CD4-positive, CD25-positive, alpha-beta regulatory T cell (primary cell): ENCODE measurements at regions not wholly inside any gene's neighbourhood (a gene's known extent, or its start where the extent isn't known, plus 50 kb on each side); places are given as distances from the start of the nearest gene placed in this dataset.
"Not testable (repeated sequence)": the region's sequence is repeated elsewhere in the genome, so short reads cannot be mapped to it uniquely, and the experiment has no call there.

Experiments
- ATAC-seq, 2 donors: fragments of 150-1000 bp; cut with Tn5 transposase; one replicate each; pipeline ENCODE4 v1.10.0; 2021; ENCODE audit warnings: low read depth in 2 of 2, moderate number of reproducible peaks in 2 of 2, moderate library complexity in 1 of 2
- DNase-seq, 3 donors: peaks; one replicate each; pipeline versions ENCODE4 v3.0.0 to v3.0.0-alpha.2; 2012 to 2022; ENCODE audit warnings: mixed read lengths in 1 of 3
- H3K27ac ChIP-seq: one replicate; pipeline ENCODE4 v1.7.0; 2013; ENCODE audit warnings: mild to moderate bottlenecking, low read length; ENCODE audit not compliant: insufficient read depth, poor library complexity, severe bottlenecking
- H3K27me3 ChIP-seq: one replicate; pipeline ENCODE4 v1.7.0; 2013; ENCODE audit warnings: low read length; ENCODE audit not compliant: control insufficient read depth, insufficient read depth
- H3K36me3 ChIP-seq: one replicate; pipeline ENCODE4 v1.7.0; 2013; ENCODE audit warnings: mild to moderate bottlenecking, low read length, moderate library complexity; ENCODE audit not compliant: control insufficient read depth, insufficient read depth
- H3K4me1 ChIP-seq: 2 replicates; pipeline ENCODE4 v1.7.0; 2013; ENCODE audit warnings: mild to moderate bottlenecking, low read length; ENCODE audit not compliant: insufficient read depth, control insufficient read depth, poor library complexity, severe bottlenecking
- H3K4me3 ChIP-seq: one replicate; pipeline ENCODE4 v1.7.0; 2013; ENCODE audit warnings: low read depth, mild to moderate bottlenecking, low read length, moderate library complexity
- H3K9me3 ChIP-seq, 2 experiments: 1 replicate in 1 of 2; 2 replicates in 1 of 2; pipeline ENCODE4 v1.7.0; 2013; ENCODE audit warnings: low read length in 2 of 2, mild to moderate bottlenecking in 1 of 2, moderate library complexity in 1 of 2; ENCODE audit not compliant: control insufficient read depth in 2 of 2
- H3K27ac Mint-ChIP-seq, 3 donors: one replicate each; pipeline ENCODE4 v1.8.0; 2020 to 2022; ENCODE audit warnings: mild to moderate bottlenecking in 3 of 3, mixed read lengths in 3 of 3, moderate library complexity in 2 of 3
- H3K27me3 Mint-ChIP-seq: one replicate; pipeline ENCODE4 v1.8.0; 2022; ENCODE audit warnings: mild to moderate bottlenecking, mixed read lengths
- H3K36me3 Mint-ChIP-seq: one replicate; pipeline ENCODE4 v1.8.0; 2020; ENCODE audit warnings: mixed read lengths
- H3K4me1 Mint-ChIP-seq, 4 donors: one replicate each; pipeline ENCODE4 v1.8.0; 2020 to 2022; ENCODE audit warnings: mixed read lengths in 4 of 4, mild to moderate bottlenecking in 1 of 4
- H3K4me3 Mint-ChIP-seq, 4 donors: one replicate each; pipeline ENCODE4 v1.8.0; 2020 to 2022; ENCODE audit warnings: mild to moderate bottlenecking in 4 of 4, mixed read lengths in 4 of 4, moderate library complexity in 3 of 4
- H3K9me3 Mint-ChIP-seq, 7 donors: one replicate each; pipeline ENCODE4 v1.8.0; 2020 to 2022; ENCODE audit warnings: mixed read lengths in 7 of 7, mild to moderate bottlenecking in 3 of 7, moderate library complexity in 2 of 7

DNA sequence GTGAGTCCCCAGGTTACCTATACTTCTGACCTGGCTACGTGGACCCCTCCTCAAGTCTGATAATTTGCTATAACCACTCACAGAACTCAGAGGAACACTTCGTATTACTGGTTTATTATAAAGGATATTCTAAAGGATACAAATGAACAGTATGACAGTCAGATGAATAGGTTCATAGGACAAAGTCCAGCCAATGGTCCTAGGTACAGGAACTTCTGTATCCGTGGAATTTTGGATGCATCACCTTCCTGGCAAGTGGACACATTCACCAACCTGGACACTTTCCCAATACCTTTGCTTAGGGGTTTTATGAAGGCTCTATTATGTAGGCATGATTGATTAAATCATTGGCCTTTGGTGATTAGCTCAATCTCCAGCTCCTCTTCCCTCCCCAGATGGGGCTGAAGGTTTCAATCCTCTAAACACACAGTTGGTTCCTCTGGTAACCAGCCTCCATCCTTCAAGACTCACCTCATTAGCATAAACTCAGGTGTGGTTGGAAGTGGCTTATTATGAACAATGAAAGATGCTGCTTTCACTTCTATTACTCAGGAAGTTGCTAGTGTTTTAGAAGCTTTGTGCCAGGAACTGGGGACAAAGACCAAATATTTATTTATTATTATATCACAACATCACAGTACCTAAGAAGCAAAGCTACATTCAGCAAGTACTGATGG lies 149.6 kb upstream of the ELL2 start:
- Histone ChIP-seq H3K27ac (no peak overlapping the region), H3K4me1 (no peaks in the 10 kb centered on the region), H3K27me3 (no peaks in the 10 kb centered on the region), H3K9me3 (no peaks in the 10 kb centered on the region), H3K36me3 (no peaks in the 10 kb centered on the region), H3K4me3 (no peak overlapping the region)
- peaks cover 9% of the 10 kb centered on the region for H3K27me3 Mint-ChIP-seq
- H3K4me1 Mint-ChIP-seq: no peaks in the 10 kb centered on the region
- no peak overlapping the region for H3K4me3 Mint-ChIP-seq
- DNase-seq (peak in 1 of 3 donors; percentile 26), ATAC-seq (no peak)
- peaks cover 0 to 3% (median 0%) of the 10 kb centered on the region in 7 donors for H3K9me3 Mint-ChIP-seq
- H3K36me3 Mint-ChIP-seq: no peaks in the 10 kb centered on the region
- no peak overlapping the region for H3K27ac Mint-ChIP-seq

DNA sequence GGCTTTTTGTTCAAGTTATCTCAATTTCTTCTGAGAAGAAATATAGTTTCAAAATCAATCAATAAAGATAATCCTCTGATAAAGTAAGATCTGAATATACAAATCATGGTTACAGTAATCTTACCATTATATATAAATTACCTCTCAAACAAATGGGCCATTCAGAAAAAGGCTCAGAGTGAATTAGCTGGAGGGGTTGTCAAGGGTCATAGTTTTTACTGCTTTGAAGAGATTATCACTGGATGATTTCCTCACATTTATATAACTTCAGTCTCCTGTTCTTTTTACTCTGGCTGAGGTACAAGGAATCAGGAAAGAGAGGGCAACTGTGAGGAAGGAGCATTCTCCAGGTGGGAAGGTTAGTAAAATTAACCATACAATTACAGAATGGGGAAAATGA lies 148.6 kb upstream of the ELL2 start:
- no peak overlapping the region for H3K4me3 ChIP-seq
- Mint-ChIP-seq H3K27ac (no peak overlapping the region), H3K27me3 (peaks cover 9% of the 10 kb centered on the region), H3K36me3 (no peaks in the 10 kb centered on the region), H3K9me3 (peaks cover 0 to 11% (median 3%) of the 10 kb centered on the region in 7 donors), H3K4me3 (no peak overlapping the region), H3K4me1 (no peaks in the 10 kb centered on the region)
- no peak for DNase-seq
- ATAC-seq: no peak
- H3K27me3 ChIP-seq: no peaks in the 10 kb centered on the region
- no peak overlapping the region for H3K27ac ChIP-seq
- no peaks in the 10 kb centered on the region for H3K36me3 ChIP-seq
- no peaks in the 10 kb centered on the region for H3K4me1 ChIP-seq
- H3K9me3 ChIP-seq: no peaks in the 10 kb centered on the region

DNA sequence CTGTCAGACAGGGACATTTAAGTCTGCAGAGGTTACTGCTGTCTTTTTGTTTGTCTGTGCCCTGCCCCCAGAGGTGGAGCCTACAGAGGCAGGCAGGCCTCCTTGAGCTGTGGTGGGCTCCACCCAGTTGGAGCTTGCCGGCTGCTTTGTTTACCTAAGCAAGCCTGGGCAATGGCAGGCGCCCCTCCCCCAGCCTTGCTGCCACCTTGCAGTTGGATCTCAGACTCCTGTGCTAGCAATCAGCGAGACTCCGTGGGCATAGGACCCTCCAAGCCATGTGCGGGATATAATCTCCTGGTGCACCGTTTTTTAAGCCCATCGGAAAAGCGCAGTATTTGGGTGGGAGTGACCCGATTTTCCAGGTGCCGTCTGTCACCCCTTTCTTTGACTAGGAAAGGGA lies 147.0 kb upstream of the ELL2 start:
- H3K36me3 Mint-ChIP-seq, H3K4me1 Mint-ChIP-seq, ATAC-seq, H3K9me3 ChIP-seq, H3K4me3 Mint-ChIP-seq, H3K27me3 Mint-ChIP-seq, H3K27me3 ChIP-seq, DNase-seq, H3K4me1 ChIP-seq, H3K4me3 ChIP-seq, H3K27ac ChIP-seq, H3K27ac Mint-ChIP-seq, H3K36me3 ChIP-seq: not testable (repeated sequence)
- H3K9me3 Mint-ChIP-seq: peaks cover 0 to 11% (median 0%) of the 10 kb centered on the region in 7 donors

DNA sequence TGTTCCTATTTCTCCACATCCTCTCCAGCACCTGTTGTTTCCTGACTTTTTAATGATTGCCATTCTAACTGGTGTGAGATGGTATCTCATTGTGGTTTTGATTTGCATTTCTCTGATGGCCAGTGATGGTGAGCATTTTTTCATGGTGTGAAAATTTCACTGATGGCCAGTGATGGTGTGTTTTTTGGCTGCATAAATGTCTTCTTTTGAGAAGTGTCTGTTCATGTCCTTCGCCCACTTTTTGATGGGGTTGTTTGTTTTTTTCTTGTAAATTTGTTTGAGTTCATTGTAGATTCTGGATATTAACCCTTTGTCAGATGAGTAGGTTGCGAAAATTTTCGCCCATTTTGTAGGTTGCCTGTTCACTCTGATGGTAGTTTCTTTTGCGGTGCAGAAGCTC lies 142.2 kb upstream of the ELL2 start:
- not testable (repeated sequence) for H3K4me3 Mint-ChIP-seq, H3K27ac ChIP-seq, H3K4me1 Mint-ChIP-seq, ATAC-seq, H3K27me3 ChIP-seq, H3K9me3 Mint-ChIP-seq, H3K9me3 ChIP-seq, DNase-seq, H3K36me3 Mint-ChIP-seq, H3K4me1 ChIP-seq, H3K4me3 ChIP-seq, H3K36me3 ChIP-seq, H3K27ac Mint-ChIP-seq, H3K27me3 Mint-ChIP-seq

DNA sequence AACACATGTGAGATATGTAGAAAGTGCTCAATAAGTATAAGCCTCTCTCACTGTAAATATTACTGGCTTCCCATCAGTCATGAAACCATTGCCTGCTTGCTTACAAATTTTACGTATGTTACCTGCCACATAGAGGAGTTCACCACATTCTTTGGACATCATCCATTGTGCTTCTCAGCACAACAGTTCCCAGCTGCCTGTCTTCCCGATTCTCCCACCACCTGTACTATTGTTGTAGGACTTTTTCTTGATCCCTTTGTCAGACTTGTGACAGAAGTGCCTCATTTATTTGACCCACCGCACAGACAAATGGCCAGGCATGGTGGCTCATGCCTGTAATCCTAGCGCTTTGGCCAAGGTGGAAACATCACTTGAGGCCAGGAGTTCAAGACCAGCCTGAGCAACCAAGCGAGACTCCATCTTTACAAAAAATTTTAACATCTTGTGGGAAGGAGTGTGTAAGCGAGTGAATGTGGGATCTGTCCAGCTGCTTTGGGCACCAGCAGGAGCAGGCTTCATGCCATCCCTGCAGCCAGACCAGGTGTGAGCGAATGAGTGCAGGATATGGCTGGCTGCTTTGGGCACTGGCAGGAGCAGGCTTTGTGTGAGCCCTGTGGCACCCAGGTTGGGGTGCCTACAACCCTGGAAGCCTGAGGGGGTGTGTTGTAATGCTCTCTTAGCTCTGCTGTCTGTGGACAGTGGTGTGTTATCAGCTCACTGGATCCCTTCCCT lies 139.9 kb upstream of the ELL2 start:
- H3K36me3 Mint-ChIP-seq: no peaks in the 10 kb centered on the region
- peaks cover 0 to 13% (median 5%) of the 10 kb centered on the region in 7 donors for H3K9me3 Mint-ChIP-seq
- Histone ChIP-seq H3K27ac (no peak overlapping the region), H3K9me3 (no peaks in the 10 kb centered on the region), H3K36me3 (no peaks in the 10 kb centered on the region), H3K4me1 (no peaks in the 10 kb centered on the region), H3K4me3 (no peak overlapping the region), H3K27me3 (no peaks in the 10 kb centered on the region)
- H3K4me1 Mint-ChIP-seq: no peaks in the 10 kb centered on the region
- DNase-seq: no peak
- no peak for ATAC-seq
- no peak overlapping the region for H3K27ac Mint-ChIP-seq
- H3K27me3 Mint-ChIP-seq: no peaks in the 10 kb centered on the region
- no peak overlapping the region for H3K4me3 Mint-ChIP-seq

DNA sequence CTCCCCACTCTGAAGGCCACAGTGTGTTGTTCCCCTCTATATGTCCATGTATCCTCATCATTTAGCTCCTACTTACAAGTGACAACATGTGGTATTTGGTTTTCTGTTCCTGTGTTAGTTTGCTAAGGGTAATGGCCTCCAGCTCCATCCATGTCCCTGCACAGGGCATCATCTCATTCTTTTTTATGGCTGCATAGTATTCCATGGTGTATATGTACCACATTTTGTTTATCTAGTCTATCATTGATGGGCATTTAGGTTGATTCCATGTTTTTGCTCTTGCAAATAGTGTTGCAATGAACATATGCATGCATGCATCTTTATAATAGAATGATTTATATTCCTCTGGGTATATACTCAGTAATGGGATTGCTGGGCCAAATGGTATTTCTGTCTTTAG lies 135.8 kb upstream of the ELL2 start:
- not testable (repeated sequence) for H3K27ac Mint-ChIP-seq, H3K4me3 ChIP-seq, H3K36me3 ChIP-seq, H3K27ac ChIP-seq, H3K36me3 Mint-ChIP-seq, H3K4me1 ChIP-seq, H3K4me1 Mint-ChIP-seq, H3K9me3 ChIP-seq, ATAC-seq, H3K9me3 Mint-ChIP-seq, H3K27me3 ChIP-seq, H3K27me3 Mint-ChIP-seq, DNase-seq, H3K4me3 Mint-ChIP-seq

DNA sequence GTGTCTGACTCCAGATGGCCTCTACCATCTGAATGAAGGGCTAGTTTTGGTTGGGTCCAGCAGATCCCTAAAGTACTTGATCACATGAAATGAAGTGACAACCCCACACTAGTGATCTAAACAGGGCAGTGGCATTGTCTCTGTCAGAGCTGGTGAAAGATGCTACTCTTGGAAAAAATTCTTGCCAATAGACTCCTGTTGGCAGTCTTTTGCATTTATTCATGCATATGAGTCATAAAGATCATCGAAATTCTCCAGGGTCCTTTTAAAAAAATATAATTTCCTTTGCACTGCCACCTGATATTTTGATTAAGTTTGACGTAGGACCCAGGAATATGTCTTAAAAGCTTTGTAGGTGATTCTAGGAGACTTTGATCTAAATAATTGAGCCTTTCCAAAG lies 135.1 kb upstream of the ELL2 start:
- Mint-ChIP-seq H3K9me3 (peaks cover 0 to 7% (median 0%) of the 10 kb centered on the region in 7 donors), H3K4me1 (no peaks in the 10 kb centered on the region), H3K36me3 (no peaks in the 10 kb centered on the region), H3K27me3 (no peaks in the 10 kb centered on the region), H3K4me3 (no peak overlapping the region), H3K27ac (no peak overlapping the region)
- H3K4me1 ChIP-seq: no peaks in the 10 kb centered on the region
- H3K27ac ChIP-seq: no peak overlapping the region
- no peaks in the 10 kb centered on the region for H3K36me3 ChIP-seq
- no peaks in the 10 kb centered on the region for H3K27me3 ChIP-seq
- ATAC-seq (no peak), DNase-seq (no peak)
- no peak overlapping the region for H3K4me3 ChIP-seq
- no peaks in the 10 kb centered on the region for H3K9me3 ChIP-seq

DNA sequence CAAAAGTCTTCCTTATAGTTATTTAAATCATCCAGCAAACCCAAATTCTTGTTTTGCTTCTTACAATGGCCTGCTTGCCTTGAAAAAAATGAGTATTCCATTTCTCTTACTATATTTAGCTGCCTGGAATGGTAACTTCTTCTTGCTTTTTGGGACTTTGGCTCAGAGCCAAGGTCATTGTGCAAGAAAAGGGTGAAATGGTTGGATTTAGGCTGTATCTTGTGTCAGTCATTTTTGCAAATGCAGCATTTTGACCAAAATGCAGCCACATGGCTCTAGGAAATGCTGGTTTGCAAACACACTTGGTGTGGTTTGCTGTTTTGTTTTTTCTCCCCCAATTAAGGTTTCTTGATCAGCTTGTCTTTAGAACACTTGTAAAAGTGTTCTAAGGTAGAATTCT lies 133.3 kb upstream of the ELL2 start:
- Mint-ChIP-seq H3K4me3 (no peak overlapping the region), H3K27ac (no peak overlapping the region), H3K36me3 (no peaks in the 10 kb centered on the region), H3K9me3 (peaks cover 0 to 7% (median 0%) of the 10 kb centered on the region in 7 donors), H3K4me1 (no peaks in the 10 kb centered on the region), H3K27me3 (no peaks in the 10 kb centered on the region)
- Histone ChIP-seq H3K36me3 (no peaks in the 10 kb centered on the region), H3K9me3 (no peaks in the 10 kb centered on the region), H3K4me1 (no peaks in the 10 kb centered on the region), H3K4me3 (no peak overlapping the region), H3K27me3 (no peaks in the 10 kb centered on the region), H3K27ac (no peak overlapping the region)
- ATAC-seq: no peak
- no peak for DNase-seq
